ENCODE measurements at regions not wholly inside any gene's neighbourhood (a gene's known extent, or its start where the extent isn't known, plus 50 kb on each side); places are given as distances from the start of the nearest gene placed in this dataset.

GRCh38 chr7:27316311-27316710, 73.7 kb downstream of the EVX1 start:
- 99% methylated on average over 3 of the region's 3 CpGs for WGBS (ENCODE audit: low lambda C conversion rate, missing lambda C conversion rate)
- Histone ChIP-seq H3K79me2 (no peaks in the 10 kb centered on the region), H3K36me3 (replicated peaks; ENCODE audit: insufficient read depth, low read depth) (no peaks in the 10 kb centered on the region), H3K9me2 (replicated peaks; ENCODE audit: insufficient read depth) (no peaks in the 10 kb centered on the region), H3K27me3 (no peaks in the 10 kb centered on the region), H2AFZ (no peak overlapping the region), H4K20me1 (ENCODE audit: insufficient read depth, poor library complexity, severe bottlenecking) (no peaks in the 10 kb centered on the region), H3K9me3 (ENCODE audit: low read depth) (no peaks in the 10 kb centered on the region), H3K27ac (no peak overlapping the region), H3K4me3 (no peak overlapping the region), H3K4me2 (no peak overlapping the region), H3K4me1 (ENCODE audit: insufficient read depth) (peaks cover 16% of the 10 kb centered on the region)
- no peak for DNase-seq (ENCODE audit: low spot score)
- no peak for TF ChIP-seq CTCF (IDR thresholded peaks at IDR 0.05; ENCODE audit: poor library complexity)
- TF ChIP-seq EZH2phosphoT487 (IDR thresholded peaks at IDR 0.05; ENCODE audit: low read depth, severe bottlenecking, unreplicated experiment): no peak
- TF ChIP-seq EZH2 (IDR thresholded peaks at IDR 0.05; ENCODE audit: borderline replicate concordance): no peak

DNA sequence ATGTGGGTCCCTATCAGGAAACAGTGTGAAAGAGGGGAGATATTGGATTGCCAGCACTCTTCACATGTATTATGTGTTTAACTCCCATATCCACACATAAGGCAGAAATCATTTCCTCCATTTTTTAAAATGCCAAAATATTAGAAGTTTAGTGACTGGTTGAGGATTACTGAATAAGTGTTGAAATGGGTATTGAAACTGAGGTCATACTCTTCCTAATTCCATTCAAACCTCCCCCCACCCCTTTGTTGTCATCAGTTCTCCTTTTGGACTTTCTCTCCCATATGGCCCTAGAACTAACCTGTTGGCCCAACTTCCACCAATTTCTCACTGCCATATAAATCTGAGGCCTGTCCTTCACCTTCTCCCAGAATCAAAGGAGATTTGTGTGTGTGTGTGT, 81.6 kb downstream of the EVX1 start:
- Histone ChIP-seq H3K36me3 (replicated peaks; ENCODE audit: insufficient read depth, low read depth) (no peaks in the 10 kb centered on the region), H4K20me1 (ENCODE audit: insufficient read depth, poor library complexity, severe bottlenecking) (no peaks in the 10 kb centered on the region), H2AFZ (no peak overlapping the region), H3K79me2 (no peaks in the 10 kb centered on the region), H3K4me1 (ENCODE audit: insufficient read depth) (no peaks in the 10 kb centered on the region), H3K27ac (no peak overlapping the region), H3K27me3 (no peaks in the 10 kb centered on the region), H3K9me2 (replicated peaks; ENCODE audit: insufficient read depth) (no peaks in the 10 kb centered on the region), H3K4me3 (no peak overlapping the region), H3K4me2 (no peak overlapping the region), H3K9me3 (ENCODE audit: low read depth) (no peaks in the 10 kb centered on the region)
- DNase-seq (ENCODE audit: low spot score): no peak
- TF ChIP-seq EZH2phosphoT487 (IDR thresholded peaks at IDR 0.05; ENCODE audit: low read depth, severe bottlenecking, unreplicated experiment) (no peak), CTCF (IDR thresholded peaks at IDR 0.05; ENCODE audit: poor library complexity) (no peak), EZH2 (IDR thresholded peaks at IDR 0.05; ENCODE audit: borderline replicate concordance) (no peak)

DNA sequence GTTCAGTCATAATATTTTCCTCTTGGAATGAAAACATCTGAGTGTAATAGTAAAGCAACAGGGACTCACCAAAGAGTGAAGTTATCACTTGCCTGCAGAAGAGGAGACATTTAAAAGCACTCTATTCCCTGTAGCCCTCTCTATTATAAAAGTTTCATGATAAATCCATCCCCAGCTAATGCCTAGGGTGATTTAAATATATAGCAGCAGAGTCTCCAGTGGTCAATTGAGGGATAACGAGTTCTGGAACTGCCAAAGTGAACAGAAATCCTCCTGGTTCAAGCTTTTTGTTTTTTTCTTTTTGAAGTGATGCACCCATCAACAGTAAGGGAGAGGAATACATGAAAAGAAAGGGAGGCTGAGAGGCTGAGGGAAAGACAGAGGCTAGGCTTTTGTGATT, 87.3 kb downstream of the EVX1 start:
- 45% methylated on average over 1 of the region's 1 CpG for WGBS (ENCODE audit: low lambda C conversion rate, missing lambda C conversion rate)
- Histone ChIP-seq H3K9me2 (replicated peaks; ENCODE audit: insufficient read depth) (no peaks in the 10 kb centered on the region), H3K27me3 (no peaks in the 10 kb centered on the region), H3K27ac (no peak overlapping the region), H3K9me3 (ENCODE audit: low read depth) (no peaks in the 10 kb centered on the region), H3K36me3 (replicated peaks; ENCODE audit: insufficient read depth, low read depth) (no peaks in the 10 kb centered on the region), H3K4me3 (no peak overlapping the region), H3K4me1 (ENCODE audit: insufficient read depth) (no peaks in the 10 kb centered on the region), H2AFZ (no peak overlapping the region), H3K4me2 (no peak overlapping the region), H3K79me2 (no peaks in the 10 kb centered on the region), H4K20me1 (ENCODE audit: insufficient read depth, poor library complexity, severe bottlenecking) (no peaks in the 10 kb centered on the region)
- TF ChIP-seq EZH2 (IDR thresholded peaks at IDR 0.05; ENCODE audit: borderline replicate concordance) (no peak), EZH2phosphoT487 (IDR thresholded peaks at IDR 0.05; ENCODE audit: low read depth, severe bottlenecking, unreplicated experiment) (no peak), CTCF (IDR thresholded peaks at IDR 0.05; ENCODE audit: poor library complexity) (no peak)
- DNase-seq (ENCODE audit: low spot score): no peak

GRCh38 chr7:27339478-27339877, 96.9 kb downstream of the EVX1 start:
- WGBS (ENCODE audit: low lambda C conversion rate, missing lambda C conversion rate): 90% methylated on average over 2 of the region's 2 CpGs
- no peak overlapping the region for H3K4me2 ChIP-seq
- no peaks in the 10 kb centered on the region for H3K79me2 ChIP-seq
- no peak for TF ChIP-seq EZH2phosphoT487 (IDR thresholded peaks at IDR 0.05; ENCODE audit: low read depth, severe bottlenecking, unreplicated experiment)
- no peak for TF ChIP-seq CTCF (IDR thresholded peaks at IDR 0.05; ENCODE audit: poor library complexity)
- TF ChIP-seq EZH2 (IDR thresholded peaks at IDR 0.05; ENCODE audit: borderline replicate concordance): no peak
- H3K27me3 ChIP-seq: no peaks in the 10 kb centered on the region
- no peak overlapping the region for H3K27ac ChIP-seq
- H3K4me1 ChIP-seq (ENCODE audit: insufficient read depth): peaks cover 12% of the 10 kb centered on the region
- no peak overlapping the region for H3K4me3 ChIP-seq
- H4K20me1 ChIP-seq (ENCODE audit: insufficient read depth, poor library complexity, severe bottlenecking): no peaks in the 10 kb centered on the region
- H2AFZ ChIP-seq: no peak overlapping the region
- no peaks in the 10 kb centered on the region for H3K36me3 ChIP-seq (replicated peaks; ENCODE audit: insufficient read depth, low read depth)
- DNase-seq (ENCODE audit: low spot score): no peak
- no peaks in the 10 kb centered on the region for H3K9me3 ChIP-seq (ENCODE audit: low read depth)
- H3K9me2 ChIP-seq (replicated peaks; ENCODE audit: insufficient read depth): no peaks in the 10 kb centered on the region

All from hepatocyte (in vitro differentiated cells).